ENCODE measurements at regions not wholly inside any gene's neighbourhood (a gene's known extent, or its start where the extent isn't known, plus 50 kb on each side); places are given as distances from the start of the nearest gene placed in this dataset.

GRCh38 chr13:40058757-40059236, 403.3 kb downstream of the COG6 start:
- TF ChIP-seq CTCF (IDR thresholded peaks at IDR 0.05 in 8 of 11, conservative IDR thresholded peaks at IDR 0.05 in 3 of 11) (no peak), POLR2A (IDR thresholded peaks at IDR 0.05) (no peak), POLR2AphosphoS5 (IDR thresholded peaks at IDR 0.05) (no peak)
